Tibial nerve (tissue), 4 donors: ENCODE measurements at regions not wholly inside any gene's neighbourhood (a gene's known extent, or its start where the extent isn't known, plus 50 kb on each side); places are given as distances from the start of the nearest gene placed in this dataset.

Experiments used
- DNase-seq, 2 donors: peaks; one replicate each; pipeline ENCODE4 v3.0.0-alpha.2; 2019; ENCODE audit warnings: low spot score in 2 of 2
- H3K27ac ChIP-seq, 4 donors: fragments of 200-600 bp; sonication (generic) in 3 of 4; one replicate each; pipeline ENCODE4 v1.5.1; 2017 to 2019; ENCODE audit warnings: mild to moderate bottlenecking in 1 of 4
- H3K27me3 ChIP-seq, 2 donors: fragments of 200-600 bp; sonication (generic) in 1 of 2; one replicate each; pipeline versions ENCODE4 v1.5.1 to v1.6.0; 2017 to 2019
- H3K36me3 ChIP-seq, 3 donors: fragments of 200-600 bp; sonication (generic); one replicate each; pipeline ENCODE4 v1.5.1; 2018 to 2019
- H3K4me1 ChIP-seq, 4 donors: fragments of 200-600 bp; sonication (generic) in 3 of 4; one replicate each; pipeline ENCODE4 v1.5.1; 2017 to 2019
- H3K4me3 ChIP-seq, 4 donors: fragments of 200-600 bp; sonication (generic) in 3 of 4; one replicate each; pipeline ENCODE4 v1.5.1; 2017 to 2019; ENCODE audit warnings: mild to moderate bottlenecking in 1 of 4, moderate library complexity in 1 of 4
- H3K9me3 ChIP-seq, 4 donors: fragments of 200-600 bp; sonication (generic) in 3 of 4; one replicate each; pipeline ENCODE4 v1.5.1; 2017 to 2019
- EP300 ChIP-seq, 2 donors: sonication (generic); formaldehyde crosslinking; IDR thresholded peaks; one replicate each; pipeline ENCODE4 v1.6.1; 2017; ENCODE audit warnings: antibody characterized with exemption in 2 of 2, mild to moderate bottlenecking in 1 of 2
- POLR2A ChIP-seq, 2 donors: fragments of 450-650 bp; IDR thresholded peaks; one replicate each; pipeline ENCODE4 v1.6.1; 2017; ENCODE audit warnings: antibody characterized with exemption in 2 of 2, mild to moderate bottlenecking in 2 of 2, moderate library complexity in 2 of 2
- WGBS, 2 donors: methylation state at CpG; one replicate each; pipeline ENCODE4 v1.1.5; 2018; 5-methylcytosine and 5-hydroxymethylcytosine counted together
- TF ChIP-seq, protein P1 (sequence below), 5 experiments: fragments of 200-600 bp in 3 of 5; fragments of 450-650 bp in 2 of 5; sonication (generic) in 3 of 5; IDR thresholded peaks; one replicate each; pipeline ENCODE4 v1.5.1; 2016 to 2019; ENCODE audit warnings: antibody characterized with exemption in 5 of 5, mild to moderate bottlenecking in 3 of 5, moderate library complexity in 2 of 5

DNA sequence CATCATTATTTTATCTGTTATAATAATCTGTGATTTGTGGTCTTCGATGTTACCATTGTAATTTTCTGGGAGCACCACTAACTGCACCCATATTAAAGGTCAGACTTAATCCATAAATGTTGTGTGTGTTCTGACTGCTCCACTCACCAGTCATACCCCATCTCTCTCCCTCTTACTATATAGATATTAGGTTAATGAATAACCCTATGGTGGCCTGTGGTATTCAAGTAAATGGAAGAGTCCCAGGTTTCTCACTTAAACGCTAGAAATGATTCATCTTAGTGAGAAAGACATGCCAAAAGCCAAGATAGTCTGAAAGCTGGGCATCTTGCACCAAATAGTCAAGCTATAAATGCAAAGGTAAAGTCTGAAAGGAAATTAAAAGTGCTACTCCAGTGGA lies 1358.5 kb downstream of the ROBO2 start:
- Histone ChIP-seq H3K36me3 (no peaks in the 10 kb centered on the region), H3K9me3 (no peaks in the 10 kb centered on the region), H3K27me3 (no peaks in the 10 kb centered on the region), H3K4me1 (no peaks in the 10 kb centered on the region), H3K27ac (no peak overlapping the region), H3K4me3 (no peak overlapping the region)
- DNase-seq: no peak
- WGBS, 2 donors: 85 to 92% methylated on average over 2 of the region's 2 CpGs
- TF ChIP-seq, protein P1, sequence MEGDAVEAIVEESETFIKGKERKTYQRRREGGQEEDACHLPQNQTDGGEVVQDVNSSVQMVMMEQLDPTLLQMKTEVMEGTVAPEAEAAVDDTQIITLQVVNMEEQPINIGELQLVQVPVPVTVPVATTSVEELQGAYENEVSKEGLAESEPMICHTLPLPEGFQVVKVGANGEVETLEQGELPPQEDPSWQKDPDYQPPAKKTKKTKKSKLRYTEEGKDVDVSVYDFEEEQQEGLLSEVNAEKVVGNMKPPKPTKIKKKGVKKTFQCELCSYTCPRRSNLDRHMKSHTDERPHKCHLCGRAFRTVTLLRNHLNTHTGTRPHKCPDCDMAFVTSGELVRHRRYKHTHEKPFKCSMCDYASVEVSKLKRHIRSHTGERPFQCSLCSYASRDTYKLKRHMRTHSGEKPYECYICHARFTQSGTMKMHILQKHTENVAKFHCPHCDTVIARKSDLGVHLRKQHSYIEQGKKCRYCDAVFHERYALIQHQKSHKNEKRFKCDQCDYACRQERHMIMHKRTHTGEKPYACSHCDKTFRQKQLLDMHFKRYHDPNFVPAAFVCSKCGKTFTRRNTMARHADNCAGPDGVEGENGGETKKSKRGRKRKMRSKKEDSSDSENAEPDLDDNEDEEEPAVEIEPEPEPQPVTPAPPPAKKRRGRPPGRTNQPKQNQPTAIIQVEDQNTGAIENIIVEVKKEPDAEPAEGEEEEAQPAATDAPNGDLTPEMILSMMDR (IDR thresholded peaks at IDR 0.05): no peak
- TF ChIP-seq EP300 (IDR thresholded peaks at IDR 0.05) (no peak), POLR2A (IDR thresholded peaks at IDR 0.05) (no peak)

DNA sequence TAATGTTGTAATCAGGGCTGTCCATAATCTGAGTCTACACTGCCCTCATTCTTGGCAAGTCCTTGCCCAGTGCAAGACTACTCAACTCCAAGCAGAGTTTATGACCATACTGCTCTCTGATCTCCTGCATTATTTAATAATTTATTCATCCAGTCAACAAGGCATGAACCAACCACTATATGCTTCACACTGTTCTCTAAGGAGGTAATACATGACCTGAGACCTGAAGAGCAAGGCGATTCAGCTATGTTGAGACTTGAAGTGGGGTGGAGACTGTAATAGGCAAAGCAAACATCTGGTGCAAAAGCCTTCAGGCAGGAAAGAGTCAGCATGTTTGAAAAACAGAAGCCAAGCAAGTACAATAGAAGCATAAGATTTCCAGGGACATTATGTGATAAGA lies 1362.8 kb downstream of the ROBO2 start:
- no peaks in the 10 kb centered on the region for H3K27me3 ChIP-seq
- no peak overlapping the region for H3K4me3 ChIP-seq
- H3K4me1 ChIP-seq: no peaks in the 10 kb centered on the region
- H3K27ac ChIP-seq: no peak overlapping the region
- H3K9me3 ChIP-seq: no peaks in the 10 kb centered on the region
- no peak for DNase-seq
- no peaks in the 10 kb centered on the region for H3K36me3 ChIP-seq
- WGBS, 2 donors: 63 to 71% methylated on average over 1 of the region's 1 CpG
- no peak for TF ChIP-seq EP300 (IDR thresholded peaks at IDR 0.05)
- TF ChIP-seq, protein P1 (IDR thresholded peaks at IDR 0.05): no peak
- TF ChIP-seq POLR2A (IDR thresholded peaks at IDR 0.05): no peak

DNA sequence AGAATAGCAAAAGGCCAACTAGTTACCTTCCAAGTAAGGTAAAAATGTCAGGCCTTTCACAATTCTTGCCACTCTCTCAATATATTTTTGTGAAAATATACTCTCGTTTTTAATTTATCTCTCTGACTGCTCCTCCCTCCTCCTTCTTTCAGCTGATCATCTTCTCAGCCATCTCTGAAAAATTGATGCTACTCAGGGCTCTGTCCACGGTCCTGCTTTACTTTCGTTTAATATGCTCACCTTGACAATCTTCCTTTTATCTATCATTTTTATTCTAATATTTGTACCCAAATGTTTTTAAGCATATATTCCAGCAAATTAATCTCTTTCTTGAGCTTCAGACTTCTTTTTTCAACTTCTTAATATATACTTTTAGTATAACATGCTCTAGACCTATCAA lies 1362.1 kb downstream of the ROBO1 start:
- WGBS, 2 donors: 73 to 75% methylated on average over 3 of the region's 3 CpGs
- H3K27me3 ChIP-seq: no peaks in the 10 kb centered on the region
- H3K36me3 ChIP-seq: no peaks in the 10 kb centered on the region
- no peak for DNase-seq
- no peaks in the 10 kb centered on the region for H3K4me1 ChIP-seq
- no peaks in the 10 kb centered on the region for H3K9me3 ChIP-seq
- no peak for TF ChIP-seq POLR2A (IDR thresholded peaks at IDR 0.05)
- no peak for TF ChIP-seq EP300 (IDR thresholded peaks at IDR 0.05)
- TF ChIP-seq, protein P1 (IDR thresholded peaks at IDR 0.05): no peak
- no peak overlapping the region for H3K27ac ChIP-seq
- H3K4me3 ChIP-seq: no peak overlapping the region

DNA sequence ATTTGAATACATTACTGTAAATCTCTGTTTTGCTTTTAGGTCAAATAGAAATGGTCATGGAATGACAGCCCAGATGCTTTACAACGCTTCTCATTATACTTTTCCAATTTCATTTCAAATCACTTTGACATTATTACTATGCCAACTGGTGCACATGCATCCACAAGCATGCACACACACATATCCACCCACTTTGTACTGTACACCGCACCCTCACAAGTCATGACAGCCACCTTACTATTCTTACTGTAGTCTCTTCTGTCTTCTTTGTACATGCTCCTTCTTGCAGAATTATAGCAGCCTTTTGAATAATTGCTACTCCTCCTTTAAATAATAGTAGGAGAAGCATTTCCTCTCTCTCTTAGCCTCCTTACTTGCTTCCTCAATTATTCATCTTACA lies 1361.4 kb downstream of the ROBO1 start:
- Histone ChIP-seq H3K27ac (no peak overlapping the region), H3K4me1 (no peaks in the 10 kb centered on the region), H3K36me3 (no peaks in the 10 kb centered on the region), H3K4me3 (no peak overlapping the region), H3K27me3 (no peaks in the 10 kb centered on the region), H3K9me3 (no peaks in the 10 kb centered on the region)
- DNase-seq: no peak
- TF ChIP-seq POLR2A (IDR thresholded peaks at IDR 0.05) (no peak), EP300 (IDR thresholded peaks at IDR 0.05) (no peak)
- TF ChIP-seq, protein P1 (IDR thresholded peaks at IDR 0.05): no peak
- WGBS, 2 donors: 92% methylated on average over 2 of the region's 2 CpGs

DNA sequence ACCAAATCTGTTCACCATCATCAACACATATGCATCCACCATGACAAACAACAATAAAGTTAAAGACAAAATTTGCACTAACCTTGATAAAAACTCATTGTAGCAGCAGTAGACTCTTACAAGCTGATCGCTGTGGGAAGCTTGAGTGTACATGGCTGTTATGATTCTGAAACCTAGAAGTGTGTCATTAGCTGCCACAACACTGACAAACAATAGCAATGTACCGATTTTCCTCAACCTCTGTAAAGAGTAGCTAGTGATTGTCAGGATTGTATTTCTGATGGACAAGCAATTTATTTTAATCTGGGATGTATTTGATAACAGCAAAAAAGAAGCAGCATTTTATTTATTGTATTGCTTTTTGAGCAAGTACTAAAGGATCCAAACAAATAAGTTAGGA lies 1357.7 kb downstream of the ROBO1 start:
- Histone ChIP-seq H3K27me3 (no peaks in the 10 kb centered on the region), H3K4me1 (no peaks in the 10 kb centered on the region), H3K4me3 (no peak overlapping the region), H3K36me3 (no peaks in the 10 kb centered on the region), H3K9me3 (no peaks in the 10 kb centered on the region), H3K27ac (no peak overlapping the region)
- whole genome bisulfite sequencing, 2 donors: 90 to 93% methylated on average over 2 of the region's 2 CpGs
- no peak for TF ChIP-seq EP300 (IDR thresholded peaks at IDR 0.05)
- TF ChIP-seq, protein P1 (IDR thresholded peaks at IDR 0.05): no peak
- TF ChIP-seq POLR2A (IDR thresholded peaks at IDR 0.05): no peak
- no peak for DNase-seq
